WI38 (cell line): ENCODE measurements at regions not wholly inside any gene's neighbourhood (a gene's known extent, or its start where the extent isn't known, plus 50 kb on each side); places are given as distances from the start of the nearest gene placed in this dataset.

Experiments
- H3K4me3 ChIP-seq: 2 replicates; pipeline ENCODE4 v1.5.1; 2011; ENCODE audit warnings: low read depth, mild to moderate bottlenecking, control low read depth, low read length
- CTCF ChIP-seq: IDR thresholded peaks from 2 replicates; pipeline ENCODE4 v1.5.1; 2012; ENCODE audit warnings: low read depth, mild to moderate bottlenecking, control low read depth, low read length

GRCh38 chr2:220212296-220213080 lies 585.1 kb downstream of the SLC4A3 start:
- H3K4me3 ChIP-seq: no peak overlapping the region
- TF ChIP-seq CTCF: no peak

GRCh38 chr2:220215785-220216184 lies 588.4 kb downstream of the SLC4A3 start:
- no peak for TF ChIP-seq CTCF
- H3K4me3 ChIP-seq: no peak overlapping the region

GRCh38 chr2:220219371-220219770 lies 591.9 kb downstream of the SLC4A3 start:
- no peak for TF ChIP-seq CTCF
- H3K4me3 ChIP-seq: no peak overlapping the region

- H3K4me3 ChIP-seq: no peak overlapping the region
- no peak for TF ChIP-seq CTCF
Observed at GRCh38 chr2:220220009-220220408, 592.6 kb downstream of the SLC4A3 start.

GRCh38 chr2:220221992-220222391 lies 594.6 kb downstream of the SLC4A3 start:
- no peak overlapping the region for H3K4me3 ChIP-seq
- TF ChIP-seq CTCF: no peak

- TF ChIP-seq CTCF: no peak
- H3K4me3 ChIP-seq: no peak overlapping the region
Observed at GRCh38 chr2:220224691-220225543, 597.5 kb downstream of the SLC4A3 start.

- no peak for TF ChIP-seq CTCF
- H3K4me3 ChIP-seq: no peak overlapping the region
Observed at GRCh38 chr2:220226076-220226475, 598.6 kb downstream of the SLC4A3 start.
